Hematopoietic multipotent progenitor cell (in vitro differentiated cells): ENCODE measurements at regions not wholly inside any gene's neighbourhood (a gene's known extent, or its start where the extent isn't known, plus 50 kb on each side); places are given as distances from the start of the nearest gene placed in this dataset.
"Not testable (repeated sequence)": the region's sequence is repeated elsewhere in the genome, so short reads cannot be mapped to it uniquely, and the experiment has no call there.

Source experiments
- DNase-seq, 3 donors: peaks; one replicate each; pipeline ENCODE4 v3.0.0-alpha.2; 2011 to 2015; ENCODE audit warnings: low read depth in 2 of 3, low spot score in 2 of 3

GRCh38 chr2:19207452-19207851, 151.0 kb downstream of the OSR1 start:
- no peak for DNase-seq

GRCh38 chr2:19205983-19206533, 152.4 kb downstream of the OSR1 start:
- no peak for DNase-seq

GRCh38 chr2:19203866-19204265, 154.6 kb downstream of the OSR1 start:
- no peak for DNase-seq

- DNase-seq, result no peak
Observed at GRCh38 chr2:19201911-19202462, 156.4 kb downstream of the OSR1 start.

GRCh38 chr2:19198381-19198780, 160.0 kb downstream of the OSR1 start:
- no peak for DNase-seq

GRCh38 chr2:19195661-19196060, 162.8 kb downstream of the OSR1 start:
- DNase-seq, result no peak

- no peak for DNase-seq
Observed at GRCh38 chr2:19189391-19189790, 169.0 kb downstream of the OSR1 start.

- no peak for DNase-seq
Observed at GRCh38 chr2:19187323-19188020, 171.0 kb downstream of the OSR1 start.

GRCh38 chr2:19185086-19185485, 173.3 kb downstream of the OSR1 start:
- DNase-seq, result no peak

- DNase-seq, result no peak
Observed at GRCh38 chr2:19178175-19178574, 180.2 kb downstream of the OSR1 start.

- DNase-seq, result no peak
Observed at GRCh38 chr2:19176977-19177376, 181.4 kb downstream of the OSR1 start.

- DNase-seq, result no peak
Observed at GRCh38 chr2:19176172-19176852, 182.1 kb downstream of the OSR1 start.

- DNase-seq, result no peak
Observed at GRCh38 chr2:19174176-19174575, 184.2 kb downstream of the OSR1 start.

GRCh38 chr2:19171409-19171808, 187.0 kb downstream of the OSR1 start:
- no peak for DNase-seq

- DNase-seq, result no peak
Observed at GRCh38 chr2:19169134-19169768, 189.2 kb downstream of the OSR1 start.

- DNase-seq, result not testable (repeated sequence)
Observed at GRCh38 chr2:19164099-19164498, 194.3 kb downstream of the OSR1 start.

GRCh38 chr2:19158896-19159295, 199.5 kb downstream of the OSR1 start:
- DNase-seq, result no peak

- no peak for DNase-seq
Observed at GRCh38 chr2:19158211-19158610, 200.2 kb downstream of the OSR1 start.

GRCh38 chr2:19156646-19157045, 201.8 kb downstream of the OSR1 start:
- DNase-seq, result no peak

- no peak for DNase-seq
Observed at GRCh38 chr2:19150726-19151125, 207.7 kb downstream of the OSR1 start.

- DNase-seq, result no peak
Observed at GRCh38 chr2:19146867-19147266, 211.6 kb downstream of the OSR1 start.
